A549 (cell line): ENCODE measurements at regions not wholly inside any gene's neighbourhood (a gene's known extent, or its start where the extent isn't known, plus 50 kb on each side); places are given as distances from the start of the nearest gene placed in this dataset.

ENCODE experiments used
- ATAC-seq, 2 experiments: fragments of 200-7000 bp in 1 of 2; fragments of >200 bp in 1 of 2; cut with Nextera tagmentation in 1 of 2; cut with Tn5 transposase in 1 of 2; 3 replicates each; pipeline versions ENCODE4 v1.8.0 to v1.9.1; 2018 to 2020; ENCODE audit warnings: mild to moderate bottlenecking in 1 of 2, moderate library complexity in 1 of 2
- CTCF ChIA-PET: fragments of 300-600 bp; sonication (Branson Sonifier 250); formaldehyde crosslinking; extraction: SDS; loops from one replicate; lab custom pipeline; 2021; ENCODE audit warnings: antibody characterized with exemption, inconsistent platforms; lab: Yijun Ruan, JAX
- POLR2A ChIA-PET: fragments of 350-600 bp; formaldehyde crosslinking; extraction: SDS; loops from one replicate; lab custom pipeline; 2021; ENCODE audit warnings: antibody characterized with exemption, inconsistent platforms; lab: Yijun Ruan, JAX
- DNase-seq, 2 experiments: peaks; one replicate each; pipeline versions ENCODE4 v3.0.0 to v3.0.0-alpha.2; 2011 to 2016; ENCODE audit warnings: low read depth in 1 of 2, low spot score in 1 of 2
- FAIRE-seq: peaks from 2 replicates; lab custom pipeline; 2011; peaks lifted over from hg19 to GRCh38; lab: Jason Lieb, UNC
- H3K27ac ChIP-seq, 2 experiments: fragments of >200 bp; sonication (Bioruptor Twin); formaldehyde crosslinking; 3 replicates each; pipeline ENCODE4 v1.5.1; 2016 to 2017
- H3K4me1 ChIP-seq: fragments of >200 bp; sonication (Bioruptor Twin); formaldehyde crosslinking; 3 replicates; pipeline ENCODE4 v1.6.1; 2016
- H3K4me2 ChIP-seq: fragments of >200 bp; sonication (Bioruptor Twin); formaldehyde crosslinking; 3 replicates; pipeline ENCODE4 v1.6.1; 2016
- H3K4me3 ChIP-seq: fragments of >200 bp; sonication (Bioruptor Twin); formaldehyde crosslinking; 3 replicates; pipeline ENCODE4 v1.5.1; 2016
- H3K9me3 ChIP-seq: fragments of >200 bp; sonication (Bioruptor Twin); formaldehyde crosslinking; 3 replicates; pipeline ENCODE4 v1.6.1; 2016
- CHD2 ChIP-seq: fragments of 150-350 bp; IDR thresholded peaks from 2 replicates; pipeline ENCODE4 v1.6.1; 2014; ENCODE audit warnings: low read length; ENCODE audit not compliant: partially characterized antibody
- CHD4 ChIP-seq: fragments of 200-600 bp; sonication (generic); IDR thresholded peaks from 2 replicates; pipeline ENCODE4 v1.6.1; 2016; ENCODE audit warnings: antibody characterized with exemption, mild to moderate bottlenecking, borderline replicate concordance
- EHF ChIP-seq: fragments of 250-450 bp; sonication (Bioruptor Pico); IDR thresholded peaks from 2 replicates; pipeline ENCODE4 v1.5.0; 2020; ENCODE audit warnings: mild to moderate bottlenecking
- EP300 ChIP-seq, 2 experiments: fragments of >200 bp; sonication (Bioruptor Twin); formaldehyde crosslinking; IDR thresholded peaks; 2 replicates in 1 of 2; 3 replicates in 1 of 2; pipeline ENCODE4 v1.6.1; 2016 to 2017
- ESRRA ChIP-seq: fragments of 150-350 bp; IDR thresholded peaks from 2 replicates; pipeline ENCODE4 v1.6.1; 2014; ENCODE audit warnings: mild to moderate bottlenecking, low read length, borderline replicate concordance
- FOSB ChIP-seq: fragments of 250-450 bp; sonication (Bioruptor Pico); IDR thresholded peaks from 2 replicates; pipeline ENCODE4 v1.5.0; 2020; ENCODE audit warnings: mild to moderate bottlenecking, moderate library complexity
- HOXB13 ChIP-seq: fragments of 250-450 bp; sonication (Bioruptor Pico); IDR thresholded peaks from 2 replicates; pipeline ENCODE4 v1.5.0; 2020; ENCODE audit warnings: low read depth, mild to moderate bottlenecking, moderate library complexity
- HOXB5 ChIP-seq: fragments of 250-450 bp; sonication (Bioruptor Pico); IDR thresholded peaks from 2 replicates; pipeline ENCODE4 v1.5.0; 2020; ENCODE audit warnings: mild to moderate bottlenecking, moderate library complexity
- NFE2L2 ChIP-seq: fragments of 150-350 bp; conservative IDR thresholded peaks from 2 replicates; pipeline ENCODE4 v1.6.1; 2014; ENCODE audit warnings: low read length
- NR3C1 ChIP-seq: fragments of >200 bp; sonication (Bioruptor Twin); formaldehyde crosslinking; IDR thresholded peaks from 3 replicates; pipeline ENCODE4 v1.6.1; 2017
- PHF8 ChIP-seq: fragments of 200-600 bp; sonication (generic); IDR thresholded peaks from 2 replicates; pipeline ENCODE4 v1.6.1; 2016; ENCODE audit warnings: low read depth, mild to moderate bottlenecking, antibody characterized with exemption, moderate library complexity, borderline replicate concordance
- RARB ChIP-seq: fragments of 250-450 bp; sonication (Bioruptor Pico); IDR thresholded peaks from 2 replicates; pipeline ENCODE4 v1.8.0; 2021; ENCODE audit warnings: mild to moderate bottlenecking, moderate library complexity
- RCOR1 ChIP-seq: fragments of 150-350 bp; IDR thresholded peaks from 2 replicates; pipeline ENCODE4 v1.6.1; 2014; ENCODE audit warnings: antibody characterized with exemption, low read length, low read depth
- RFX5 ChIP-seq: fragments of 450-650 bp; IDR thresholded peaks from 2 replicates; pipeline ENCODE4 v1.7.1; 2014; ENCODE audit warnings: antibody characterized with exemption, mild to moderate bottlenecking, moderate library complexity
- TP53 ChIP-seq: fragments of 250-450 bp; sonication (Bioruptor Pico); IDR thresholded peaks from 2 replicates; pipeline ENCODE4 v1.5.0; 2021; ENCODE audit warnings: mild to moderate bottlenecking, moderate library complexity
- WGBS: methylation state at CpG from one replicate; pipeline ENCODE4 v1.1.6; 2017; ENCODE audit errors: missing lambda C conversion rate; 5-methylcytosine and 5-hydroxymethylcytosine counted together
- TF ChIP-seq, protein P1 (sequence below): fragments of >200 bp; sonication (Bioruptor Twin); formaldehyde crosslinking; IDR thresholded peaks from 3 replicates; pipeline ENCODE4 v1.6.1; 2016
- TF ChIP-seq, protein P2 (sequence below): fragments of >200 bp; sonication (Bioruptor Twin); formaldehyde crosslinking; IDR thresholded peaks from 2 replicates; pipeline ENCODE4 v1.6.1; 2016
- TF ChIP-seq, protein P3 (sequence below): fragments of 450-650 bp; IDR thresholded peaks from 2 replicates; pipeline ENCODE4 v1.6.1; 2014; ENCODE audit warnings: antibody characterized with exemption
- TF ChIP-seq, protein P4 (sequence below): fragments of 150-350 bp; IDR thresholded peaks from 2 replicates; pipeline ENCODE4 v1.6.1; 2014; ENCODE audit warnings: low read depth, mild to moderate bottlenecking, low read length
- TF ChIP-seq, protein P5 (sequence below): fragments of 250-450 bp; sonication (Bioruptor Pico); IDR thresholded peaks from 2 replicates; pipeline ENCODE4 v1.5.0; 2020; ENCODE audit warnings: low read depth, mild to moderate bottlenecking, moderate library complexity

DNA sequence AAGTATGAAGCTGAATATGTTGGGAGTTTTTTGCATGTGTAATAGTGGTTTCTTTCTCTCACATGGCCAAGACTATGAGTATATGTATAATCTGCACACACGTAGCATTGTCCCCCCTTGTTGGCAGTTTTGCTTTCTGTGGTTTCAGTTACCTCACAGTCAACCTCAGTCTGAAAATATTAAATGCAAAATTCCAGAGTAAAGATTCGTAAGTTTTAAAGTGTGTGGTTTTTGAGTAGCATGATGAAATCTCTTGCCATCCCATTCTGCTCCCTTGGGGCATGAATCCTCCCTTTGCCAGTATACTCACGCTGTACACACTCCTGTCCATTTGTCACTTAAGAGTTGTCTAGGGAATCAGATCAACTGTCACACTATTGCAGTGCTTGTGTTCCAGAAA lies 742.0 kb upstream of the CCDC54 start:
- no peak for ATAC-seq
- H3K9me3 ChIP-seq: no peaks in the 10 kb centered on the region
- no peak overlapping the region for H3K4me3 ChIP-seq
- WGBS: 31% methylated on average over 3 of the region's 3 CpGs
- ChIA-PET POLR2A (no interaction called here), CTCF (no interaction called here)
- H3K4me2 ChIP-seq: no peak overlapping the region
- H3K27ac ChIP-seq: no peak overlapping the region
- H3K4me1 ChIP-seq: no peaks in the 10 kb centered on the region
- no peak for TF ChIP-seq CHD2
- no peak for TF ChIP-seq ESRRA
- no peak for TF ChIP-seq RARB (CRISPR knock-in tag)
- no peak for TF ChIP-seq TP53
- no peak for TF ChIP-seq EP300 (IDR thresholded peaks at IDR 0.05)
- no peak for TF ChIP-seq HOXB5 (CRISPR knock-in tag)
- no peak for TF ChIP-seq PHF8
- no peak for TF ChIP-seq NFE2L2
- TF ChIP-seq, protein P1, sequence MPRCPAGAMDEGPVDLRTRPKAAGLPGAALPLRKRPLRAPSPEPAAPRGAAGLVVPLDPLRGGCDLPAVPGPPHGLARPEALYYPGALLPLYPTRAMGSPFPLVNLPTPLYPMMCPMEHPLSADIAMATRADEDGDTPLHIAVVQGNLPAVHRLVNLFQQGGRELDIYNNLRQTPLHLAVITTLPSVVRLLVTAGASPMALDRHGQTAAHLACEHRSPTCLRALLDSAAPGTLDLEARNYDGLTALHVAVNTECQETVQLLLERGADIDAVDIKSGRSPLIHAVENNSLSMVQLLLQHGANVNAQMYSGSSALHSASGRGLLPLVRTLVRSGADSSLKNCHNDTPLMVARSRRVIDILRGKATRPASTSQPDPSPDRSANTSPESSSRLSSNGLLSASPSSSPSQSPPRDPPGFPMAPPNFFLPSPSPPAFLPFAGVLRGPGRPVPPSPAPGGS: no peak
- no peak for TF ChIP-seq HOXB13 (CRISPR knock-in tag)
- TF ChIP-seq, protein P2, sequence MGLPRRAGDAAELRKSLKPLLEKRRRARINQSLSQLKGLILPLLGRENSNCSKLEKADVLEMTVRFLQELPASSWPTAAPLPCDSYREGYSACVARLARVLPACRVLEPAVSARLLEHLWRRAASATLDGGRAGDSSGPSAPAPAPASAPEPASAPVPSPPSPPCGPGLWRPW: no peak
- TF ChIP-seq CHD4: no peak
- TF ChIP-seq, protein P3, sequence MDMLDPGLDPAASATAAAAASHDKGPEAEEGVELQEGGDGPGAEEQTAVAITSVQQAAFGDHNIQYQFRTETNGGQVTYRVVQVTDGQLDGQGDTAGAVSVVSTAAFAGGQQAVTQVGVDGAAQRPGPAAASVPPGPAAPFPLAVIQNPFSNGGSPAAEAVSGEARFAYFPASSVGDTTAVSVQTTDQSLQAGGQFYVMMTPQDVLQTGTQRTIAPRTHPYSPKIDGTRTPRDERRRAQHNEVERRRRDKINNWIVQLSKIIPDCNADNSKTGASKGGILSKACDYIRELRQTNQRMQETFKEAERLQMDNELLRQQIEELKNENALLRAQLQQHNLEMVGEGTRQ: no peak
- TF ChIP-seq, protein P4, sequence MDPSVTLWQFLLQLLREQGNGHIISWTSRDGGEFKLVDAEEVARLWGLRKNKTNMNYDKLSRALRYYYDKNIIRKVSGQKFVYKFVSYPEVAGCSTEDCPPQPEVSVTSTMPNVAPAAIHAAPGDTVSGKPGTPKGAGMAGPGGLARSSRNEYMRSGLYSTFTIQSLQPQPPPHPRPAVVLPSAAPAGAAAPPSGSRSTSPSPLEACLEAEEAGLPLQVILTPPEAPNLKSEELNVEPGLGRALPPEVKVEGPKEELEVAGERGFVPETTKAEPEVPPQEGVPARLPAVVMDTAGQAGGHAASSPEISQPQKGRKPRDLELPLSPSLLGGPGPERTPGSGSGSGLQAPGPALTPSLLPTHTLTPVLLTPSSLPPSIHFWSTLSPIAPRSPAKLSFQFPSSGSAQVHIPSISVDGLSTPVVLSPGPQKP: no peak
- TF ChIP-seq, protein P5, sequence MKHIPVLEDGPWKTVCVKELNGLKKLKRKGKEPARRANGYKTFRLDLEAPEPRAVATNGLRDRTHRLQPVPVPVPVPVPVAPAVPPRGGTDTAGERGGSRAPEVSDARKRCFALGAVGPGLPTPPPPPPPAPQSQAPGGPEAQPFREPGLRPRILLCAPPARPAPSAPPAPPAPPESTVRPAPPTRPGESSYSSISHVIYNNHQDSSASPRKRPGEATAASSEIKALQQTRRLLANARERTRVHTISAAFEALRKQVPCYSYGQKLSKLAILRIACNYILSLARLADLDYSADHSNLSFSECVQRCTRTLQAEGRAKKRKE (CRISPR knock-in tag): no peak
- no peak for TF ChIP-seq NR3C1
- no peak for TF ChIP-seq RCOR1
- no peak for TF ChIP-seq RFX5
- DNase-seq: no peak
- no peak for FAIRE-seq

DNA sequence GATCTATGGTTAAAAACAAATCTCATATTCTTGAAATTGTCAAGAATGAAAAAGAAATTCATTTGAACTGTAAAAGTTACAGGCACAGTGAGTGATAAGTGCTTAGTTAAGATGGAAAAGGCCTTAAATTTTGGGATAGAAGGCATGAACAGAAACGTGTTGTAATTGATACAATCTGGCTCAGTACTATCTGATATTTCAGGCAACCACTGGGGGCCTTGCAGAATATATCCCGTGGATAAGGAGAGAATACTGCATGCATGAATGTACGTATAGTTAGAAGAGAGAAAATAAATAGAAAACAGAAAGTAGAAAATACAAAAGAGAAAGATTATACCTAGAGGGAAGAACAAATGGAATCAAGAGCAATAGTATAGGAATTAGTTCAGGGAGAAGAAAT lies 741.4 kb upstream of the CCDC54 start:
- Histone ChIP-seq H3K9me3 (no peaks in the 10 kb centered on the region), H3K4me2 (no peak overlapping the region), H3K4me3 (no peak overlapping the region), H3K27ac (no peak overlapping the region), H3K4me1 (no peaks in the 10 kb centered on the region)
- no peak for DNase-seq
- no peak for ATAC-seq
- TF ChIP-seq FOSB (CRISPR knock-in tag) (no peak), EHF (no peak)
- ChIA-PET CTCF (no interaction called here), POLR2A (no interaction called here)
- no peak for FAIRE-seq
- WGBS: 21% methylated on average over 3 of the region's 3 CpGs

DNA sequence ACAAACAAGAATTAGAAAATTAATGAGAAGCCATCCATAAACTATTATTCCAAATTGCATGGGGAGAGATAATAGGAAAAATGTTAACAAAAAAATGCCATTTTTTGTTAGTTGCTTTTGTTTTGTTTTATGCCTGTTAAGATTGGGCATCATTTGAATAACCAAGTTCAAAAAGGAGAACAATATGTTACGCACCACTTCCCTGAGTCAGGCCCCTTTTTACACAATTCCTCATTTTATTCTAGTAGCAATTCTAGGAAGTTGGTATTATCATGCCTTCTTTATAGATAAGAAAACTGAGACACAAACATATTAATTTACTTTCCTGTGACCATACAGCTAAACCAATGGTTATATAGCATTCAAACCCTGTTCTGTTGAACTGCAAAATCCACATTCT lies 736.9 kb upstream of the CCDC54 start:
- Histone ChIP-seq H3K9me3 (no peaks in the 10 kb centered on the region), H3K27ac (no peak overlapping the region), H3K4me1 (no peaks in the 10 kb centered on the region), H3K4me2 (no peak overlapping the region), H3K4me3 (no peak overlapping the region)
- DNase-seq (no peak), ATAC-seq (no peak), FAIRE-seq (no peak)
- 84% methylated on average over 1 of the region's 1 CpG for WGBS
- ChIA-PET POLR2A (no interaction called here), CTCF (no interaction called here)
- TF ChIP-seq PHF8: no peak
